WTC11 (cell line): ENCODE measurements at regions not wholly inside any gene's neighbourhood (a gene's known extent, or its start where the extent isn't known, plus 50 kb on each side); places are given as distances from the start of the nearest gene placed in this dataset.
A peak's percentile ranks its signal among the peaks of the same experiment; 100 is the strongest.

Source experiments
- ATAC-seq: fragments of 200-7000 bp; cut with Tn5 transposase; 2 replicates; pipeline ENCODE4 v1.10.0; 2021; ENCODE audit warnings: mild to moderate bottlenecking, moderate library complexity
- CTCF ChIA-PET: fragments of 300-600 bp; sonication (Branson Sonifier 250); formaldehyde crosslinking; loops from one replicate; lab custom pipeline; 2021; ENCODE audit warnings: antibody characterized with exemption; lab: Charles Lee
- POLR2A ChIA-PET: fragments of 350-600 bp; sonication (Branson Sonifier 250); formaldehyde crosslinking; loops from one replicate; lab custom pipeline; 2021; ENCODE audit warnings: antibody characterized with exemption; lab: Charles Lee
- DNase-seq: peaks from one replicate; pipeline ENCODE4 v3.0.0; 2021; ENCODE audit warnings: low spot score
- H3K27ac Mint-ChIP-seq: 2 replicates; pipeline ENCODE4 v1.8.0; 2021; ENCODE audit warnings: mixed read lengths
- H3K27me3 Mint-ChIP-seq: 2 replicates; pipeline ENCODE4 v1.8.0; 2021; ENCODE audit warnings: low read depth, mild to moderate bottlenecking, moderate library complexity, mixed read lengths
- H3K36me3 Mint-ChIP-seq: 2 replicates; pipeline ENCODE4 v1.8.0; 2021; ENCODE audit warnings: mixed read lengths
- H3K4me1 Mint-ChIP-seq: 2 replicates; pipeline ENCODE4 v1.8.0; 2022; ENCODE audit warnings: mixed read lengths
- H3K4me3 Mint-ChIP-seq: 2 replicates; pipeline ENCODE4 v1.8.0; 2021; ENCODE audit warnings: mild to moderate bottlenecking, moderate library complexity, mixed read lengths
- H3K9me3 Mint-ChIP-seq: 2 replicates; pipeline ENCODE4 v1.8.0; 2021; ENCODE audit warnings: mixed read lengths
- ESRRA ChIP-seq: sonication (generic); formaldehyde crosslinking; IDR thresholded peaks from 2 replicates; pipeline ENCODE4 v1.8.1; 2022; ENCODE audit warnings: mild to moderate bottlenecking, missing genetic modification reagents, borderline replicate concordance
- ETV6 ChIP-seq: sonication (generic); formaldehyde crosslinking; IDR thresholded peaks from 2 replicates; pipeline ENCODE4 v1.8.1; 2022; ENCODE audit warnings: mild to moderate bottlenecking, missing genetic modification reagents
- GTF2I ChIP-seq: fragments of 250-450 bp; sonication (Bioruptor Pico); conservative IDR thresholded peaks from 2 replicates; pipeline ENCODE4 v1.4.0; 2021; ENCODE audit warnings: mild to moderate bottlenecking
- HMGA2 ChIP-seq: fragments of 250-450 bp; sonication (Bioruptor Pico); IDR thresholded peaks from 2 replicates; pipeline ENCODE4 v1.4.0; 2021; ENCODE audit warnings: mild to moderate bottlenecking, moderate library complexity
- JUN ChIP-seq: sonication (generic); formaldehyde crosslinking; IDR thresholded peaks from 2 replicates; pipeline ENCODE4 v1.8.0; 2023; ENCODE audit warnings: mild to moderate bottlenecking, missing genetic modification reagents
- KAT7 ChIP-seq: sonication (generic); formaldehyde crosslinking; IDR thresholded peaks from 2 replicates; pipeline ENCODE4 v1.8.1; 2023; ENCODE audit warnings: missing genetic modification reagents, mild to moderate bottlenecking, borderline replicate concordance
- NFATC4 ChIP-seq: fragments of 250-450 bp; sonication (Bioruptor Pico); IDR thresholded peaks from 2 replicates; pipeline ENCODE4 v1.9.0; 2021; ENCODE audit warnings: mild to moderate bottlenecking
- NFE2L1 ChIP-seq: sonication (generic); formaldehyde crosslinking; IDR thresholded peaks from 2 replicates; pipeline ENCODE4 v1.8.1; 2023; ENCODE audit warnings: missing genetic modification reagents
- NR1H2 ChIP-seq: sonication (generic); formaldehyde crosslinking; IDR thresholded peaks from 2 replicates; pipeline ENCODE4 v1.9.0; 2021; ENCODE audit warnings: mild to moderate bottlenecking, moderate library complexity, missing genetic modification reagents
- NR3C1 ChIP-seq: sonication (generic); formaldehyde crosslinking; conservative IDR thresholded peaks from 2 replicates; pipeline ENCODE4 v1.8.1; 2023; ENCODE audit warnings: low read depth, mild to moderate bottlenecking, missing genetic modification reagents
- PRRX2 ChIP-seq: fragments of 250-450 bp; sonication (Bioruptor Pico); IDR thresholded peaks from 2 replicates; pipeline ENCODE4 v1.8.0; 2021; ENCODE audit warnings: mild to moderate bottlenecking
- RELA ChIP-seq: sonication (generic); formaldehyde crosslinking; IDR thresholded peaks from 2 replicates; pipeline ENCODE4 v1.8.1; 2022; ENCODE audit warnings: missing genetic modification reagents, mild to moderate bottlenecking, borderline replicate concordance
- SOX15 ChIP-seq: fragments of 250-450 bp; sonication (Bioruptor Pico); IDR thresholded peaks from 2 replicates; pipeline ENCODE4 v1.9.0; 2021; ENCODE audit warnings: mild to moderate bottlenecking
- ZBTB21 ChIP-seq: sonication (generic); formaldehyde crosslinking; IDR thresholded peaks from 2 replicates; pipeline ENCODE4 v1.8.1; 2023; ENCODE audit warnings: mild to moderate bottlenecking, missing genetic modification reagents, borderline replicate concordance
- ZNF138 ChIP-seq: sonication (generic); formaldehyde crosslinking; conservative IDR thresholded peaks from 2 replicates; pipeline ENCODE4 v1.8.1; 2022; ENCODE audit warnings: mild to moderate bottlenecking, moderate library complexity, missing genetic modification reagents
- ZNF416 ChIP-seq: fragments of 250-450 bp; sonication (Bioruptor Pico); IDR thresholded peaks from 2 replicates; pipeline ENCODE4 v1.9.0; 2021; ENCODE audit warnings: mild to moderate bottlenecking, inconsistent platforms
- TF ChIP-seq, protein P1 (sequence below): fragments of 250-450 bp; sonication (Bioruptor Pico); conservative IDR thresholded peaks from 2 replicates; pipeline ENCODE4 v1.9.0; 2021; ENCODE audit warnings: mild to moderate bottlenecking
- TF ChIP-seq, protein P2 (sequence below): sonication (generic); formaldehyde crosslinking; IDR thresholded peaks from 2 replicates; pipeline ENCODE4 v1.8.1; 2022; ENCODE audit warnings: mild to moderate bottlenecking, moderate library complexity, missing genetic modification reagents
- TF ChIP-seq, protein P3 (sequence below): sonication (generic); formaldehyde crosslinking; IDR thresholded peaks from 2 replicates; pipeline ENCODE4 v1.8.0; 2023; ENCODE audit warnings: mild to moderate bottlenecking, missing genetic modification reagents
- TF ChIP-seq, protein P4 (sequence below): sonication (generic); formaldehyde crosslinking; IDR thresholded peaks from 2 replicates; pipeline ENCODE4 v1.8.0; 2023; ENCODE audit warnings: missing genetic modification reagents
- TF ChIP-seq, protein P5 (sequence below): sonication (generic); formaldehyde crosslinking; IDR thresholded peaks from 2 replicates; pipeline ENCODE4 v1.8.1; 2022; ENCODE audit warnings: low read depth, mild to moderate bottlenecking, moderate library complexity, missing genetic modification reagents, borderline replicate concordance

DNA sequence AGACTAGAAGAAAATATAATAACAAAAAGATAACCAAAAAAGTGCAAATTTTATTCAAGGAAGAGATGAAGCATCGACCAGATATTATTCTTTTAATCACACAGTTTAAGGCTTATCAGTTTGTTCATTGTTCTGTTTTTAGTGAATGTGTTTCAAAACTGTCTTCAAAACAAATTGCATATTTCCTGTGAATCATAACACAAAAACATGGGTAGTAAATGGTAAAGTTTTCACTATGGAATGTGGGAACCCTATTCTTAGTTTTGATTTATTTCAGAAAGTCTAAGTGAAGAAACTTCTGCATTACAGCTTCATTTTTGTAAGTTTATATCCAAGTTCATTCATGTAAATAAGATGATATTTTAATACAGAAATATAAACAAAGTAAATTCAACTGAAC, 207.6 kb upstream of the LUZP2 start:
- H3K4me1 Mint-ChIP-seq: no peaks in the 10 kb centered on the region
- H3K27ac Mint-ChIP-seq: no peak overlapping the region
- H3K36me3 Mint-ChIP-seq: 0 out of 2 replicates have a peak, but pooled peaks cover 3% of the 10 kb centered on the region
- ATAC-seq: no peak
- H3K27me3 Mint-ChIP-seq: no peaks in the 10 kb centered on the region
- no peak for TF ChIP-seq ZNF416 (CRISPR knock-in tag)
- CTCF ChIA-PET: no interaction called here
- POLR2A ChIA-PET: no interaction called here
- H3K4me3 Mint-ChIP-seq: no peak overlapping the region
- no peak for DNase-seq
- peaks cover 27% of the 10 kb centered on the region for H3K9me3 Mint-ChIP-seq

DNA sequence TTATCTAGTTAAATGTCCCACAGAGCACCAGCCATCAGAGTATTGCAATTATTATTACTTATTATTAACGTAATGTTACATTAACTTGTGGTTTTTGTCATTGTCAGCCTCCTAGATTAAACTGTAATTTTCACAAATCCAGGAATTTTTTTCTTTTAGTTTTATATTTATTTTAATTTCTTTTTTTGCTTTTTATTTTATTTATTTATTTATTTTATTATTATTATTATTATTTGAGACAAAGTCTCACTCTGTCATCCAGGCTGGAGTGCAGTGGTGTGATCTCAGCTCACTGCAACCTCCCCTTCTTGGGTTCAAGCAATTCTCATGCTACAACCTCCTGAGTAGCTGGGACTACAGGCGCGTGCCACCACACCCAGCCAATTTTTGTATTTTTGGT, 202.9 kb upstream of the LUZP2 start:
- no peak overlapping the region for H3K27ac Mint-ChIP-seq
- TF ChIP-seq PRRX2 (CRISPR knock-in tag) (no peak), HMGA2 (peak; percentile 94)
- TF ChIP-seq, protein P1, sequence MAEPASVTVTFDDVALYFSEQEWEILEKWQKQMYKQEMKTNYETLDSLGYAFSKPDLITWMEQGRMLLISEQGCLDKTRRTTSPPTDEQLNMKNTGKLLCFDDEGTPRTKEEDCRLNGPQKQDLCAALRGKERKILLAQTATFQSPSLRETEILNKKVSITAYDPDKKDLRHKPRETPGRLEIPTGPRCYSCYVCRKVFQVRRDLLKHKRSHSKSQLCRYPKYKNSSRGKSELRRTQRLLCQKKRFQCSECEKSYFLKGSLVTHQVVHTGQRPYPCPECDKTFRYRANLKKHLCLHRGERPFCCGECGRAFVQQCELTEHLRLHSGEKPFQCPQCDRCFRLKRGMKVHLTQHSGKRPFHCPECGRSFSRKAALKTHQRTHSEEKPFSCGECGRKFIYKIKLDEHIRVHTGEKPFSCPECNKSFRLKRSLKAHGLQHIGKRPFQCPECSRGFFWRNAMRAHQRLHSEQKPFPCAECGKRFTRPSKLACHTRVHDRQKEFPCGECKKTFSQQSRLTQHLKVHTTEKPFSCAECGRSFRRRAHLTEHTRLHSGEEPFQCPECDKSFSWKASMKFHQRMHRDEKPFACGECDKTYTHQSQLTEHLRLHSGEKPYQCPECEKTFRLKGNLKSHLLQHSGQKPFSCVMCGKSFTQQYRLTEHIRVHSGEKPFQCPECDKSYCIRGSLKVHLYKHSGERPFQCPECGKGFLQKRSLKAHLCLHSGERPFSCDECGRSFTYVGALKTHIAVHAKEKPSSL (CRISPR knock-in tag): no peak
- CTCF ChIA-PET: no interaction called here

DNA sequence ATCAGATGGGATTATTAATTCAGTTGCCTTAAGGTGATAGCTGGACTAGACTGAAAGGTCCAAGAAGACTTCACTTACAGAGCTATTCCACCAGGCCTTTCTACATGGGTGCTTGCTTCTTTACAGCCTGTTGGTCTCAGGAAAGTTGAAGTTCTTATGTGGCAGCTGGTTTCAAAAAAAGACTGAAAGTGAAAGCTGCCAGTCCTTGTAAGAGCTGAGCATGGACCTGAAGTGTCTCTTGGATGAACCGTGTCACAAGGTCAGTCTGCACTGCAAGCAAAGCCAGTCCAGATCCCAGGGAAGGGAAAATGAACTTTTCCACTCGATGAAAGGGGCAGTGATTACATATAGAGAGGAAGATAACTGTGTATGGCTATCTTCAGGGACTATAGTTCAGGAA, 201.5 kb upstream of the LUZP2 start:
- no peak for ATAC-seq
- ChIA-PET CTCF (no interaction called here), POLR2A (no interaction called here)
- H3K36me3 Mint-ChIP-seq: no peaks in the 10 kb centered on the region
- H3K9me3 Mint-ChIP-seq: peaks cover 9% of the 10 kb centered on the region; the same call in 1 of the 2 replicates
- no peak for DNase-seq
- H3K27me3 Mint-ChIP-seq: no peaks in the 10 kb centered on the region
- no peak overlapping the region for H3K27ac Mint-ChIP-seq
- TF ChIP-seq NFE2L1 (CRISPR knock-in tag): no peak
- TF ChIP-seq NFATC4 (CRISPR knock-in tag): no peak
- TF ChIP-seq, protein P2, sequence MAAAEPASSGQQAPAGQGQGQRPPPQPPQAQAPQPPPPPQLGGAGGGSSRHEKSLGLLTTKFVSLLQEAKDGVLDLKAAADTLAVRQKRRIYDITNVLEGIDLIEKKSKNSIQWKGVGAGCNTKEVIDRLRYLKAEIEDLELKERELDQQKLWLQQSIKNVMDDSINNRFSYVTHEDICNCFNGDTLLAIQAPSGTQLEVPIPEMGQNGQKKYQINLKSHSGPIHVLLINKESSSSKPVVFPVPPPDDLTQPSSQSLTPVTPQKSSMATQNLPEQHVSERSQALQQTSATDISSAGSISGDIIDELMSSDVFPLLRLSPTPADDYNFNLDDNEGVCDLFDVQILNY: no peak
- TF ChIP-seq KAT7: no peak
- no peak for TF ChIP-seq ZNF138
- no peak overlapping the region for H3K4me3 Mint-ChIP-seq
- peaks cover 2% of the 10 kb centered on the region; the same call in 1 of the 2 replicates for H3K4me1 Mint-ChIP-seq

More for the DNA sequence above, 202.9 kb upstream of the LUZP2 start:
- ATAC-seq (no peak), DNase-seq (no peak)
- no peaks in the 10 kb centered on the region for H3K27me3 Mint-ChIP-seq
- peaks cover 2% of the 10 kb centered on the region; the same call in 1 of the 2 replicates for H3K4me1 Mint-ChIP-seq
- no peak overlapping the region for H3K4me3 Mint-ChIP-seq
- no peaks in the 10 kb centered on the region for H3K36me3 Mint-ChIP-seq
- POLR2A ChIA-PET: no interaction called here
- H3K9me3 Mint-ChIP-seq: peaks cover 12% of the 10 kb centered on the region; the same call in 1 of the 2 replicates

DNA sequence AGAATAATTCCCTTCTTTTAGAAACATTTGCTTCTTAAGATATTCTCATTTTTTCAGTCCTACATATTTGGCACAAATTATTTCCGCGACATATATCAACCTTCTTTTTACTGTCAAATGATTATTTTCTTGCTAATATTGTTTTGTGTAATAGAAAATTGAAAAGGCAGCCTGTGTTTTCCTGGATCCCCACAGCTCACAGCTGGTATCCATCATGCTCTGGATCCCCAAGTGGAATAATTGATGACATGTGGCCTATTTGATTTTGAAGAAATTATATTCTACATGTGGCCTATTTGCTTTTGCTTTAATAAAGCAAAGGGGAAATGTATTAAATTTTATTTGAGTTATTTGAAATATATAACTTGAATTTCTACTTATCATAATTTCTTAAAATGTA, 199.4 kb upstream of the LUZP2 start:
- ChIA-PET POLR2A (no interaction called here), CTCF (no interaction called here)
- Mint-ChIP-seq H3K9me3 (peaks cover 3% of the 10 kb centered on the region; the same call in 1 of the 2 replicates), H3K27ac (no peak overlapping the region), H3K27me3 (no peaks in the 10 kb centered on the region; the same call in 1 of the 2 replicates), H3K36me3 (no peaks in the 10 kb centered on the region), H3K4me1 (peaks cover 8% of the 10 kb centered on the region), H3K4me3 (no peak overlapping the region)
- DNase-seq (no peak), ATAC-seq (no peak)
- TF ChIP-seq NR1H2 (CRISPR knock-in tag): no peak
- TF ChIP-seq HMGA2: no peak
- TF ChIP-seq, protein P3, sequence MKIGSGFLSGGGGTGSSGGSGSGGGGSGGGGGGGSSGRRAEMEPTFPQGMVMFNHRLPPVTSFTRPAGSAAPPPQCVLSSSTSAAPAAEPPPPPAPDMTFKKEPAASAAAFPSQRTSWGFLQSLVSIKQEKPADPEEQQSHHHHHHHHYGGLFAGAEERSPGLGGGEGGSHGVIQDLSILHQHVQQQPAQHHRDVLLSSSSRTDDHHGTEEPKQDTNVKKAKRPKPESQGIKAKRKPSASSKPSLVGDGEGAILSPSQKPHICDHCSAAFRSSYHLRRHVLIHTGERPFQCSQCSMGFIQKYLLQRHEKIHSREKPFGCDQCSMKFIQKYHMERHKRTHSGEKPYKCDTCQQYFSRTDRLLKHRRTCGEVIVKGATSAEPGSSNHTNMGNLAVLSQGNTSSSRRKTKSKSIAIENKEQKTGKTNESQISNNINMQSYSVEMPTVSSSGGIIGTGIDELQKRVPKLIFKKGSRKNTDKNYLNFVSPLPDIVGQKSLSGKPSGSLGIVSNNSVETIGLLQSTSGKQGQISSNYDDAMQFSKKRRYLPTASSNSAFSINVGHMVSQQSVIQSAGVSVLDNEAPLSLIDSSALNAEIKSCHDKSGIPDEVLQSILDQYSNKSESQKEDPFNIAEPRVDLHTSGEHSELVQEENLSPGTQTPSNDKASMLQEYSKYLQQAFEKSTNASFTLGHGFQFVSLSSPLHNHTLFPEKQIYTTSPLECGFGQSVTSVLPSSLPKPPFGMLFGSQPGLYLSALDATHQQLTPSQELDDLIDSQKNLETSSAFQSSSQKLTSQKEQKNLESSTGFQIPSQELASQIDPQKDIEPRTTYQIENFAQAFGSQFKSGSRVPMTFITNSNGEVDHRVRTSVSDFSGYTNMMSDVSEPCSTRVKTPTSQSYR (CRISPR knock-in tag): no peak
- TF ChIP-seq NR3C1 (CRISPR knock-in tag): no peak
- no peak for TF ChIP-seq SOX15 (CRISPR knock-in tag)
- no peak for TF ChIP-seq RELA
- TF ChIP-seq ETV6 (CRISPR knock-in tag): no peak
- TF ChIP-seq JUN (CRISPR knock-in tag): no peak
- TF ChIP-seq, protein P4, sequence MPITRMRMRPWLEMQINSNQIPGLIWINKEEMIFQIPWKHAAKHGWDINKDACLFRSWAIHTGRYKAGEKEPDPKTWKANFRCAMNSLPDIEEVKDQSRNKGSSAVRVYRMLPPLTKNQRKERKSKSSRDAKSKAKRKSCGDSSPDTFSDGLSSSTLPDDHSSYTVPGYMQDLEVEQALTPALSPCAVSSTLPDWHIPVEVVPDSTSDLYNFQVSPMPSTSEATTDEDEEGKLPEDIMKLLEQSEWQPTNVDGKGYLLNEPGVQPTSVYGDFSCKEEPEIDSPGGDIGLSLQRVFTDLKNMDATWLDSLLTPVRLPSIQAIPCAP (CRISPR knock-in tag): no peak
- TF ChIP-seq, protein P5, sequence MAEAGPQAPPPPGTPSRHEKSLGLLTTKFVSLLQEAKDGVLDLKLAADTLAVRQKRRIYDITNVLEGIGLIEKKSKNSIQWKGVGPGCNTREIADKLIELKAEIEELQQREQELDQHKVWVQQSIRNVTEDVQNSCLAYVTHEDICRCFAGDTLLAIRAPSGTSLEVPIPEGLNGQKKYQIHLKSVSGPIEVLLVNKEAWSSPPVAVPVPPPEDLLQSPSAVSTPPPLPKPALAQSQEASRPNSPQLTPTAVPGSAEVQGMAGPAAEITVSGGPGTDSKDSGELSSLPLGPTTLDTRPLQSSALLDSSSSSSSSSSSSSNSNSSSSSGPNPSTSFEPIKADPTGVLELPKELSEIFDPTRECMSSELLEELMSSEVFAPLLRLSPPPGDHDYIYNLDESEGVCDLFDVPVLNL (CRISPR knock-in tag): no peak
- no peak for TF ChIP-seq ZNF138
- no peak for TF ChIP-seq ESRRA (CRISPR knock-in tag)
- no peak for TF ChIP-seq PRRX2 (CRISPR knock-in tag)
- TF ChIP-seq ZNF416 (CRISPR knock-in tag): no peak
- TF ChIP-seq GTF2I: no peak
- TF ChIP-seq ZBTB21 (CRISPR knock-in tag): no peak
